GM19043 (cell line): ENCODE measurements at regions not wholly inside any gene's neighbourhood (a gene's known extent, or its start where the extent isn't known, plus 50 kb on each side); places are given as distances from the start of the nearest gene placed in this dataset.
"Not testable (repeated sequence)": the region's sequence is repeated elsewhere in the genome, so short reads cannot be mapped to it uniquely, and the experiment has no call there.

ENCODE experiments used
- ATAC-seq: cut with Tn5 transposase; IDR thresholded peaks from one replicate; pipeline ENCODE4 v1.9.1; 2021; ENCODE audit warnings: low read depth; ENCODE audit not compliant: unreplicated experiment

DNA sequence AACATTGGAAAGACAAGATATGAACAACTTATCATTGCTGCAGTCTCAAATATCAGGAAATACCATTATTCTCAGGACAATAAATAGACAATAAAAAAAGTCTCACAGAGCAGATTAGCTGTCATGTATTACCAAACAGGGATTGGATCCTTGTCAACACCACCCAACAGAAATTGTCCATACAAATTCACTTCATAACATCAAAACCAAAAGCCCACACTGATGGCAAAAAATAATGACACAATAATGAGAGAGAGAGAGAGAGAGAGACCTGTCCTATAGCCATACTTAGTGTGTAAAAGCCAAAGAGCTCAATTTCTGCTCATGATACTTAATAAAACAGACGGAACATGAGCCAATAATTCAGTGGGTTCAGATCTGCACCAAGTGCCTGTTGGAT is 96.5 kb downstream of the PPIAL4G start:
- ATAC-seq, result no peak

DNA sequence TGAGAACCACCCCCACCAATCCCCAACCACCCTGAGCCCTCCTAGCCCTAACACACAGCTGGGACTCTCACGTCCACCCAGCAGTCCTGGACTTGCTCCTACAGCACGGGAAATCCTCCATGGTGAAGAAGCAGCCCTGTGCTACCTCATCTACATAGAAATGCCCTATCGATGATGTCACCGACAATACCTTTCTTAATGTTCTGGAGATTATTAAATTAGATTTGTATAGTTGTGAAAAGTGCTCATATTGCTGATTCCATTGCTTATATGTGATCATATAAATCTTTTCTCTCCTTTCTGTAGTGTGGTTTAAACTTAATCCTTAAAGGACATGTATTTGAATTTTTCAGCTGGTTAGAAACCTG is 97.1 kb downstream of the PPIAL4G start:
- not testable (repeated sequence) for ATAC-seq

DNA sequence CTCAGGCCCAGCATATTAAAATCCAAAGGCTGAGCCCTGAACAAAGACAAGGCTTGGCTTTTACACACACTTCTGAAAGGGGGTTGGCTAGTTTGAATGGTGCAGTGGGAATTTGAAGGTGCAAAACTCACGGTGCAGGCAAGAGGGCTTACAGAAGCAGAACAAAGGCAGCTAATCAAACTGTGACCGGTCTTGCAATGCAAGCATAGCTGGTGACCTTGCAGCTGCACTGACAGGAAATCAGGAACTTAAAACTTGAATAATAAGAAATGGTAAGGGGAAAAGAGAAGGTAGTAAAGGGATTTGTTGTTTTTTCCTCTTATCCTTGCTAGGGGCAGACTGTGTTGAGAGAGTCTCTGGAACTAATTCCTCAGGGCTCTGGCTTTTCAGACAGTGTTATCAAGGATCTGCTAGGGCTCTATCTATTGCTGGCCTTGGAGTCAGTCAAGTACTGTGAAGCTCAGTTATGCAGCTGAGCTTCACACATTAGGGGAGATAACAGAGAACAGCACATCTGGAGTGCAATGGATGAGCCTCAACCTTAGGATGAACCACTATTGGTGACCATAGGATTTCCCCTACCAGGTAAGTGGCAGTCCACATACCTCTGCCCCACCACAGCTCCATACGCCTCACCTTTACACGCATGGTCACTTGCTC is 97.6 kb downstream of the PPIAL4G start:
- ATAC-seq, result no peak

DNA sequence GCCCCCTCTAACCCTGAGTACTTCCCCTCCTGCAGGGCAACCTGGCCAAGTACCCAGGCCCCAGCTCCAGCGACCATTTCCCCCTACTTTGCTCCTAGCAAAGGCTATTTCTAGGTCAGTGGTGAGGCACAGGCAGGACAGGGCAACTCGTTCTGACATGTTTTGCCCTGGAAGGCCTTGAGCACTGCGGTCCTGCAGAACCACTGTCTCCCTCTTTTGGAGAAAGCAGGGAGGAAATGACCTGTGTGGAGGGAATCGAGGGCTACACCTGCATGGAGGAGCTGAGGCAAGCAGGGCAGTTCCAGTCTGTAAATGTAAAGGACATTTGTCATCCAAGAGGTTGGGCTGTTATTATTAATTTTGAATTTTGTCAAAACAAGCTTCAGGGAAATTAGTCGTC is 99.1 kb downstream of the PPIAL4G start:
- ATAC-seq, result no peak

DNA sequence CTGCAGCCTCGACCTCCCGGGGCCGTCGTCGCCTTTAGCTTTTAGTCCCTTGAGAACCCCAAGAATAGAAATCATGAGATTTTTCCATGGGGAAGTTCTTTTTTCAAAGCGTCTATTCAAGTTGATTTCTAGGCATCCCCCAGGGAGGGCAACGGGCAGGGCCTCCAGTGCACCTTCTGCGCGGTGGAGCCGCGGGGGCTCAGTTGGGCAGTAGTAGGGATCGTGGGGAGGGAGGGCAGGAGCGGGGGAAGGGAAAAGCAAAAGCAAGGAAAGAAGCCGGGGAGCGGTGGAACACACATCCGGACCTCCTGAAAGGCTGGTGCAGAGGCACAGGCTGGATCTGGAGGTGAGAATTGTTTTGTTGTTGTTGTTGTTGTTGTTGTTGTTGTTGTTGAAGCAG is 103.4 kb downstream of the PPIAL4G start:
- no peak for ATAC-seq

DNA sequence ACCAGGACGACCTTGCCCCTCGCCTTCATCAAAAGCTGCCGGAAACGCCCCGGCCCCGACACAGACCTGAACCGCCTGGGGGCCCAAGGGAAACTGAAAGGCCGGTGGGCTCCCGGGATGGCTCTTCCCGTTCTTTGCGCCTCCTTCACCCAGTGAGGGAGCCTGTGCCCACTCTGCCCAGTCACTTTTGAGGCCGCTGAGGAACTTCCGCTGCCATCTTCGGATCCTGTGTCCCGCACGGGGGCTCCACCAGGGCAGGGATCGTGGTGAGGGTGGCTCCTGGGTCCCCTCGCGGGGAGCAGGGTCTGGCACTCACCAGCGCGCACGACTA is 104.0 kb downstream of the PPIAL4G start:
- no peak for ATAC-seq

DNA sequence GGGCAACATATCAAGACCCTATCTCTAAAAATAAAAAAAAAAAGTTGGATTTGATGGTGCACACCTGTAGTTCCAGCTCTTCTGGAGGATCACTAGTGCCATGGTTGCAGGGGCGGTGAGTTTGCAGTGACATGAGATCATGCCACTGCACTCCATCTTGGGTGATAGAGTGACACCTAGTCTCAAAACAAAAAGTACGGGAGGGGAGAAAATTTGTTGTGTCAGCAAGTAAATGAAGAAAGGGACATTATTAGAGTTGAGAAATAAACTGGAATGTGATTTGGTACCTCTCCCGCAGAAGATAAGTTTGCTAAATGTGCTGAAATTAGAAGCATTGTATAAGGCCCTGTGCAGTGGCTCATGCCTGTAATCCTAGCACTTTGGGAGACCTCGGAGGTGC is 105.1 kb downstream of the PPIAL4G start:
- not testable (repeated sequence) for ATAC-seq

DNA sequence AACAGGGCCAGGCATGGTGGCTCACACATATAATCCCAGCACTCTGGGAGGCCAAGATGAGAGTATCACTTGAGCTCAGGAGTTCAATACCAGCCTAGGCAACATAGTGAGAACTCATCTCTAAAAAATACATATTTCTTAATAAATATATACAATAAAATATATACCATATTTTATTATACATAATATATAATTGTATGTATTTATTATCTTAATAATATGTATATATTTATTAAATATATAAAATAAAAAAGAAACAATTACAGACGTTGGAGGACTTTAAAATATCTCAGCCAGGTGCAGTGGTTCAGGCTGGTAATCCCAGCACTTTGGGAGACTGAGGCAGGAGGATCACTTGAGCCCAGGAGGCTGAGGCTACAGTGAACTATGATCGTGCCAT is 106.1 kb downstream of the PPIAL4G start:
- ATAC-seq, result not testable (repeated sequence)

DNA sequence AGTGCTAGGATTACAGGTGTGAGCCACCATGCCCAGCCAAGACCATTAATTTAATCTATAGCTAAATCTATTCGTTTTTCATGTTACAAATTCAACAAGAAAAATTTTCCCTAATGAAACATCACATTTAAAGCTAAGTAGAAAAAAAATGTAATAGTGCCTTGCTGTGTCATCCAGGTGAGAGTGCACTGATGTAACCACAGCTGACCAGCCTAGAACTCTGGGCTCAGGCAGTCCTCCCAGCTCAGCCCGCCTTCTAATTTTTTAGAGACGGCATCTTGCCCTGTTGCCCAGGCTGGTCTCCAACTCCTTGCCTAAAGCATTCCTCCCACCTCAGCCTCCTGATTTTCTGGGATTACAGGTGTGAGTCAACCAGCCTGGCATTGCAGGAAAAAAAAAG is 109.0 kb downstream of the PPIAL4G start:
- ATAC-seq, result no peak

DNA sequence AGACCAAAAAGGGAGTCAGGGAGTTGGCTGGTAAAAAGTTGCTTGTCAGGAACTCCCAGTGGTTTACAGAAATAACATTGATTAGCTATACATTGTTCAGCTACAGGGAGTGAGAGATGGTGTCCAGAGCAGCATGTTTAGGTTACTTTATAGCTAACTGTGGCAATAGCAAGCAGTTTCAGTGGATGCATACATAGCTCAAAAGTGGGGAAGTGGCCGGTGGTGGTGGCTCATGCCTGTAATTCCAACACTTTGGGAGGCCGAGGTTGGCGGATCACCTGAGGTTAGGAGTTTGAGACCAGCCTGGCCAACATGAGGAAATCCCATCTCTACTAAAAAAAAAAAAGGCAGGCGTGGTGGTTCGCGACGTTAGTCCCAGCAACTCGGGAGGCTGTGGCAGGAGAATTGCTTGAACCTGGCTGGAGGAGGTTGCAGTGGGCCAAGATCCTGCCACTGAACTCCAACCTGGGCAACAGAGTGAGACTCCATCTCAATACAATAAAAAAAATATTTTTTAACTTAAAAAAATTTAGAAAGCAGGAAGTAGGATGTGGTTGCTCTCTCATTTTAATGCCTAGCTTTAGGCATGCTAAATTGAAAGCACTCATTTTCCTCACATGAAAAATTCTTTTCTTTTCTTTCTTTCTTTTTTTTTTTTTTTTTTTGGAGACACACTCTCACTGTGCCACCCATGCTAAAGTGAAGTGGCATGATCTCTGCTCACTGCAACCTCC is 109.7 kb downstream of the PPIAL4G start:
- no peak for ATAC-seq

DNA sequence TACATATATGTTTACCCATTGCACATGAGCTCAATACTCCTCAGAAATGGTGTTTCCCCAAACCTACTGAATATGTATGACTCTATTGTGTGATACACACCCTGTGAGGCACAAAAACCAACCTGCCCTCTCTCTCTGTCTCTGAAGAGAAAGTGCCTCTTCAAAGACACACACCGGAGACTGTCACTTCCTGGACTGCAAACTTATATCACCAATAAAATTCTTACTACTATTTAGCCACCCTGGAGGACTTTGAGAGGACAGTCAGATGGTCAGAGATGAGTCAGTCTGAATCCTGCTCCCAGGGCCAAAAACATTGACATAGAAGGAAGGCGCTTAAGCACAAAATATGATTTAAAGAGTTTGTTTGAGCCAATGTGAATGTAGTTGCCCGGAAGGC is 110.4 kb downstream of the PPIAL4G start:
- no peak for ATAC-seq

DNA sequence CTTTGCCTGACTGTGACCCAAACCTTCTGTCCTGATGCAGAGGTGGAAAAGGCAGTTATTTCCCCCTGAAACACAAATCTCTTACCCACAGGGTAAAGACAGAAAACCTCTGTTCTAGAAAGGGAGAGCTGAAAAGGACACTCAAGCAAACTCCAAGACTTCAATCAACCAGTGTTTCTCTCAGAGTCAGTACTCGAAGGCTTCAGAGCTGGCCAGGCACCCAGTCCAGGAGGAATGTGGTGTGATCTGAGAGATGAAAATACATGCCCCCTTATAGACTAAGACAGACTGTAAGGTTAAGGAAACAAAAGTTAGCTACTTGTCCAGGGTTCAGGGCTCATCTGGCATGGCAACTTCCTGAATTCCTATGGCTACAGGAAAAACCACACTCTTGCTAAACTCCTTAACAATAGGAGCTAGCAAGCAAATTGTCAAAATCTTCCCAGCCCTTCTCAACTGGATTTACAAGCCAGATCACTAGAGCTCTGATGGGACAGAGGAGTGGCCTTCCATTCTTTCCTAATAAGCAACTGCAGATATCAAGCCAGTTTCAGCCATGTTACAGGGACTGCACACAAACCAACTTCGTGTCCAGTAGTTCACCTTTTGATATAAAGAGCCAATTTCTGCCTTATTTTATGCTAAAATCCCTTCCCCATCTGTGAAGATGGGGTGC is 110.9 kb downstream of the PPIAL4G start:
- ATAC-seq, result not testable (repeated sequence)

DNA sequence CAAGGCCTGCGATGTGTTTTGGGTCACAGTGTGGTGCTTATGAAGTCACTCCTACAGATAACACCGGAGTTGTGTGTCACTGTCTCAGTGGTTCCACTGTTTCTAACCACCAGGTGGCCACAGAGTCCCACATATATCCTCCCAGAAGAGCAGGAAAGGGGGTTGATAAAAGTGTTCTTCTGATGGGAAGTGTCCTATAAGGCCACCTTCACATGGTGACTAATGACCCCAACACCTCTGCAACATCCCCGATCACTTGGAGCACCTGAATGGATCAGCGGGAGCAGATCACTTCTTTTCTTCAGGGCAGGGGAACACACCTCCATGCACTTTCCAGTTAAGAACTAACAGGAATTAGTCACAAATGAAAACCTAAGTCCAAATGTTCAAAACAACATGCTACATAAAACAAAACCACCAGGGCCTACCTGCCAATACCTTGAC is 111.5 kb downstream of the PPIAL4G start:
- not testable (repeated sequence) for ATAC-seq

DNA sequence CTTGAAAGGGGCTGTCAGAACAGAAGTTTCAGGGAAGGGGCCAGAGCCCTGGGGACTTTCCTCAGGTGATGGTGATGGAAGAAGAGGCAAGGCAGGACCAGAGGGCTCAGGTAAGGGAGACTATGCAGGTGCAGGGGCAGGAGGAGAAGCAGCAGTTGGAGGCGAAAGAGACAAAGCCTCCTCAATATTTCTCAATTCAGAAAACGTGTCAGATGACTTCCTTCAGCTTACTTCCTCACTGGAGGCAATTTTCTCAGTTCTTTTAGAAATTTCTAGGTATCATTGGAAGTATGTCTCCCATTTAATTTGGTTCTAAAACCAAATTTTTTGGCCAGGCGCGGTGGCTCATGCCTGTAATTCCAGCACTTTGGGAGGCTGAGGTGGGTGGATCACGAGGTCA is 112.4 kb downstream of the PPIAL4G start:
- not testable (repeated sequence) for ATAC-seq

DNA sequence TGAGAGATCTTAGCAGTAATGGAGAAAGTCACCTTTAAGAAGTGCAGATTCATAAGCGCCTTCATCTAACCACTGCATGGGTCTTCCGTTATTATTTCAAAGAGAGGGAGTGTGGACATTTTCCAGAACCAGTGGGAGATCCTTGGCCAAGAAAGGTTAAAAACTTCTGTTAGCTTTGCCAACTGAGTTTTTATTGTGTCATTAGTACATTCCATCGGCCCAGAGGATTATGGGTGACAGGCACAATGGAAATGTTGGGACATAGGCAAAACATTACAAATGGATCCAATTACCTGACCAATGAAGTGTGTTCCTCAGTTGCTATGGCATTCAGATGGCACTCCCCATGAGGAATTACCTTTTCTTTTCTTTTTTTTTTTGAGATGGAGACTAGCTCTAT is 115.5 kb downstream of the PPIAL4G start:
- ATAC-seq, result no peak

DNA sequence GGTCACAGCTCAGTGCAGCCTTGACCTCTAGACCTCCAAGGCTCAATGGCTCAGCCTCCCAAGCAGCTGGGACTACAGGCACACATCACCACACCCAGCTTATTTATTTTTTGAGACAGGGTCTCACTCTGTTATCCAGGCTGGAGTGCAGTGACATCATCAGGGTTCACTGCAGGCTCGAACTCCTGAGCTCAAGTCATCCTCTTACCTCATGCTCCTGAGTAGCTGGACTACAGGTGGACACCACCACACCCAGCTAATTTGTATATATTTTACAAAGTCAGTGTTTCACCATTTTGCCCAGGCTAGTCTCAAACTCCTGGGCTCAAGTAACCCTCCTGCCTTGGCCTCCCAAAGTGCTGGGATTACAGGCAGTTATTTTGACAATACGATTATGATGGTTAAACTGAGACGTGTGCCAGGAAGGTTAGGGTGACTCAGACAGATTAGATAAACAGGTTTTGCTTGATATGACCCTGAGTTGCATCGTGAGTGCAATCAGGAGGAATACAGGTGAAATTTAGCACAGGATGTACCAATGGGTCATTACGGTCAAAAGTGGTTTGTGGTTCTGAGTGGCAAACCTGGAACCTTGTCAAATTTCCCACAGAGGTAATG is 116.9 kb downstream of the PPIAL4G start:
- ATAC-seq, result not testable (repeated sequence)

DNA sequence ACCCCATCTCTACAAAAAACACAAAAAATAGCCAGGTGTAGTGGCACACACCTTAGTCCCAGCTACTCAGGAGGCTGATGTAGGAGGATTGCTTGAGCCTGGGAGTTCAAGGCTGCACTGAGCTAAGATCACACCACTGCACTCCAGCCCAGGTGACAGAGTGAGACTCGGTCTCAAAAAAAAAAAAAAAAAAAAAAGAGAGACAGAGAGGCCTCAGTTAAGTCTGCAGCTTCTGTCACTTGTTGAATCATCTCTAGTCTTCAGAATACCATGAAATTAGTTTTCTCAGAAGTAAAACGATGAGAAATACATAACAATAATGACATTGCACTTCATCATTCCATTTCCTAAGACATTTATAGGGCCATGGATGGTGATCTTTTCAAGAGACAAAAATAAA is 118.0 kb downstream of the PPIAL4G start:
- not testable (repeated sequence) for ATAC-seq

DNA sequence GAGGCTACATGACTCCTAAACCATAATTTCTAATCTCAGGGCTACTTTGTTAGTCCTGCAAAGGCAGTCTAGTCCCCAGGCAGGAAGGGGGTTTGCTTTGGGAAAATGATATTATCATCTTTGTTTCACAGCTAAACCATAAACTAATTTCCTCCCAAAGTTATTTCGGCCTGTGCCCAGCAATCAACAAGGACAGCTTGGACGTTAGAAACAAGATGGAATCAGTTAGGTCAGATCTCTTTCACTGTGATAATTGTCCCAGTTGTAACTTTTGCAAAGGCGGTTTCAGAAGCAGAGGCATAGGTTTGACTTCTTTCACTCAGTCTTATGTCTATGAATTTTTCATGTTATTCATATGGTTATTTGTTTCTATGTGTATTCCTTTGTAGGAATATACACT is 119.1 kb downstream of the PPIAL4G start:
- not testable (repeated sequence) for ATAC-seq

DNA sequence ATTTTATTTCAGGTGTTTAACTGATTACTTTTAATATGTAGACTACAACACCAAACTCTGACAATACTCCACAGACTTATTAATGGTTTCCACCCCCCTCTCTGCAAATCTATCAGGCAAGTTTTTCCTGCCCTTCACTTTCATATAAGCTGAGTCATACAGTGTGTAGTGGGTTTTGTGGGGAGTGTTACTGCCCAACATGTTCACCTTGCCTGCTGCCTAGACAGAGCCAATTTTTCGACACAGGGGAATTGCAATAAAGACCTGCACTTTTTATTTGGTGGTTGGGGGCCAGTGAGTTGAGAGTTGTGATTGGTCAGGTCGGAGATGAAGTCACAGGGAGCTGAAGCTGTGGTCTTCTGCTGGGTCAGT is 119.7 kb downstream of the PPIAL4G start:
- ATAC-seq, result no peak

DNA sequence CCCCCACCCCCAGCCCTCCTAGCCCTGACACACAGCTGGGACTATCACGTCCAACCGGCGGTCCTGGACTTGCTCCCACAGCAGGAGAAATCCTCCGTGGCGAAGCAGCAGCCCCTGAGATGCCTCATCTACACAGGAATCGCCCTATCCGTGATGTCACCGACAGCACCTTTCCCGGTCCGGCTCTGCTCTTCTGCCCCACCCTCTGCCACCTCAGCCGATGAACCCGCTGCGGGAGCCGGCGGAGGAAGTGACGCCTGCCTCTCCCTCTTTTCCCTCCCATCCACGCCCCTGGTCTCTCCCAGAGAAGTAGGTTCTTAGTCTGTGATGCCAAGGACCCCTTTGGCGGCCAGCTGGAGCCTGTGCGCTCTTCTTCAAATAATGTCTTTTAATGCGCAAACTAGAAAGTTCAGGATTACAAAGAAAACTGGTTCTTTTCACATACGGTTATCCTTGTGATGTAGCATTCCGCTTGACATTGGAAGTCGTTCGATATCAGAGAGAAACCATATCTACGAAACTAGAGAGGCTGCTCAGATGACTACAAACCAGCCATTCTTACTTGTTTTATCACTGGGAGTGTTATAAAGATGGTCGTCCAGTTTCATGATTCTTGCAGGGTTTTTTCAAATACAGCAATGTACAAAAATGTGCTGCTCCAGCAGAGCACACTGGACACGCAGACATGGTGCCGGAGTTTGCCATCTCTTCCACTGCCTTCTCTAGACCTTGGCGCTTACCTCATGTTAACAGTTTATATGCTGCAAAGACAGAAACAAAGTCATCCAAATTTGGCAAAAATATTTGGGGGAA is 120.3 kb downstream of the PPIAL4G start:
- no peak for ATAC-seq

DNA sequence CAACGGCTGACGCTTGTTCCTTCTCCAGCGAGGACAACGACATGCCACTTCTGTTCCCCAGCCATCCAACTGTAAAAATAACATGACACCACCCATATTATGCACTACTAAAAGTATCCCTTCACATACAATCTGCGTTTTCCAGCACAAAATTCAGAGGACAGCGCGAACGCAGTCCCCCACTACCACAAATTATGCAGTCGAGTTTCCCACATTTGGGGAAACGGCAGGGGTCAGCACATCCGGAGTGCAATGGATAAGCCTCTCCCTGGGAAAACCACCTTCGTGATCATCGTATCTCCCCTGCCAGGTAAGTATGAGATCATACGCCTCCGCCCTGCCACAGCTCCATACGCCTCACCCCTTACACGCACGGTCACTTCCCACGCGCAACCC is 120.9 kb downstream of the PPIAL4G start:
- ATAC-seq, result no peak
